ENCODE measurements at regions not wholly inside any gene's neighbourhood (a gene's known extent, or its start where the extent isn't known, plus 50 kb on each side); places are given as distances from the start of the nearest gene placed in this dataset.
"Not testable (repeated sequence)": the region's sequence is repeated elsewhere in the genome, so short reads cannot be mapped to it uniquely, and the experiment has no call there.

DNA sequence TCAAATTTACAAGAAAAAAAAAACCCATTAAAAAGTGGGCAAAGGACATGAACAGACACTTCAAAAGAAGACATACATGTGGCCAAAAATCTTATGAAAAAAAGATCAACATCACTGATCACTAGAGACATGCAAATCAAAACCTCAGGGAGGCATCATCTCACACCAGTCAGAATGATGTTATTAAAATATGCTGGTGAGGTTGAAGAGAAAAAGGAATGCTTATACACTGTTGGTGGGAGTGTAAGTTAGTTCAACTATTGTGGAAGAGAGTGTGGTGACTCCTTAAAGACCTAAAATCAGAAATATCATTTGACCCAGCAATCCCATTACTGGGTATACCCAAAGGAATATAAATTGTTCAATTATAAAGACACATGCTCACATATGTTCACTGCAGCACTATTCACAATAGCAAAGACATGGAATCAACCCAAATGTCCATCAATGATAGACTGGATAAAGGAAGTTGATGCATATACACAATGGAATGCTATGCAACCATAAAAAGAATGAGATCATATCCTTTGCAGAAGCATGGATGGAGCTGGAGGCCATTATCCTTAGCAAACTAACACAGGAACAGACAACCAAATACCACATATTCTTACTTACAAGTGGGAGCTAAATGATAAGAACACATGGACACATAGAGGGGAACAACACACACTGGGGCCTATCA is 100.3 kb upstream of the GALNT15 start:
- DNase-seq (ENCODE audit: low read depth, low spot score) = not testable (repeated sequence)

DNA sequence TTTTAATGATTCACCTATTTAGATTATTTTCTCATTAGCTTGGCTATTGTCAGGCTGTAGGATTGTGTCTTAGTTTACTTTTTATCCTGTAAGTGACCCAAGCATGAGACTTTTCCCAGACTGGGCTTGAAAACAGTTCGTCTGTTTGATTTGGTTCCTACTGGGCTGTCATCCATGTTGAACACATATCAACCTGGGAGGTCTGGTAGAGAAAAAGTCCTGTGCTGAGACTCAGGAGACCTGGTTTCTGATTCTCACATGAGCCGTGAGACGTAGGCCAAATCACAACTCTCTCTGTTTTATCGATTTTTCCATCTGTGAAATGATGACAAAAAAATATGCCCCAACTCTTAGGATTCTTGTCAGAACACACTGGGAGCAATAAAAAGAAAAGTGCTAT is 98.8 kb upstream of the GALNT15 start:
- no peak for DNase-seq (ENCODE audit: low read depth, low spot score)

DNA sequence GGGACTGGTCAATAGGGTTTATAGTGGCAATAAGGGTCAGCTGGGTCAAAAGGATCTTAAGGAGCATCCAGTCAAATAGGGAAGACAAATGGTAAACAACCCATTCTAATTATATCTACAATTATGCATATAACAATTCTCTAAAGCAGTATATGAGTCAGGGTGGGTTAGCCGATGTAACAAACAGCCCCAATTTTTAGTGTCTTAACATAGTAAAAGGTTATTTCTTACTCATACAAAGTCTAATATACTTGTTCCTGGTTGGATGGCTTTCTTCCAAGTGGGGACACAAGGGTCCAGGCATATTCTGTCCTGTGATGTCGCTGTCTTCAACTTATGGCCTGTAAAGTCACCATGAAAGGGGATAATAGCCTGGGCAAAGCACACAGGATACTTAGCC is 97.9 kb upstream of the GALNT15 start:
- DNase-seq (ENCODE audit: low read depth, low spot score) = no peak

DNA sequence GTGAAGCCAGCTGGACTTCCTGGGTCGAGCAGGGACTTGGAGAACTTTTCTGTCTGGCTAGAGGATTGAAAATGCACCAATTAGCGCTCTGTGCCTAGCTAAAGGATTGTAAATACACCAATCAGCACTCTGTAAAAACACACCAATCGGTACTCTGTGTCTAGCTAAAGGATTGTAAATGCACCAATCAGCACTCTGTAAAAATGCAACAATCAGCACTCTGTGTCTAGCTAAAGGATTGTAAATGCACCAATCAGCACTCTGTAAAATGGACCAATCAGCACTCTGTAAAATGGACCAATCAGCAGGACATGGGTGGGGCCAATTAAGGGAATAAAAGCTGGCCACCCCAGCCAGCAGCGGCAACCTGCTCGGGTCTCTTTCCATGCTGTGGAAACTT is 97.3 kb upstream of the GALNT15 start:
- not testable (repeated sequence) for DNase-seq (ENCODE audit: low read depth, low spot score)

DNA sequence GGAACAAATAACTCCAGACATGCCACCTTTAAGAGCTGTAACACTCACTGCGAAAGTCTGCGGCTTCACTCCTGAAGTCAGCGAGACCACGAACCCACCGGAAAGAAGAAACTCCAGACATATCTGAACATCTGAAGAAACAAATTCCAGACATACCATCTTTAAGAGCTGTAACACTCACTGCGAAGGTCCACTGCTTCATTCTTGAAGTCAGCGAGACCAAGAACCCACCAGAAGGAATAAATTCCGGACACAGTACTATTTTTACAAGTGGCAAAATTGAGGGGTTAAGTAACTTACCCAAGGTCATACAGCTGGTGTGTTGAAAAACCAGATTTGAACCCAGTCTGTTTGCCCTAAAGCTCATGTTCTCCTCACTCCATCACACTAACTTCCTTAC is 96.8 kb upstream of the GALNT15 start:
- DNase-seq (ENCODE audit: low read depth, low spot score) = not testable (repeated sequence)

DNA sequence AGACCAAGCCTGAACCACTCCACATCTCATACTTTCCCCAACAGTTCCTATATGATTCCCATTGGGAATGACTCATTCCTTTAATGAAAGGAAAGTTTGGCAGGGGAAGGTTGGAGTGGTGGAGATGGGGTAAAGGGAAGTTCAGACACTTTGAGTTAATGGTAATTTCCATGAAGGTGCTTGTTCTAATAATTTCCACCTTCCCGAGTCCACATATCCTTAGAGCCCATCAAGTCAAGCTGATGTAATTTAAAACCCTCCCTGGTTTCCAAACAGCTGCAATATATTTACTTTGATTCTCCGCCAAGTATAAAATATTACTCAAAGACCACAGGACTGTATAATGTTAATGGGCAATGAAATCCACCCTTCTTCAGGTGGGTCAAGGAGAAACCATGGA is 95.0 kb upstream of the GALNT15 start:
- no peak for DNase-seq (ENCODE audit: low read depth, low spot score)

DNA sequence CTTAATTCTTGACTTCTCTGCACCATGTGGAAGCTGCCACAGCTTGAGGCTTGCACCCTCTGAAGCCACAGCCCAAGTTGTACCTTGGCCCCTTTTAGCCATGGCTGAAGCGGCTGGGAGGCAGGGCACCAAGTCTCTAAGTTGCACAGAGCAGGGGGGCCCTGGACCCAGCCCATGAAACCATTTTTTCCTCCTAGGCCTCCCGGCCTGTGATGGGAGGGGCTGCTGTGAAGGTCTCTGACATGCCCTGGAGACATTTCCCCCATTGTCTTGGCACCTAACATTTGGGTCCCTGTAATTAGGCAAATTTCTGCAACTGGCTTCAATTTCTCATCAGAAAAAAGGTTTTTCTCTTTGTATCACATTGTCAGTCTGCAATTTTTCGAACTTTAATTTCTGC is 92.8 kb upstream of the GALNT15 start:
- DNase-seq (ENCODE audit: low read depth, low spot score) = no peak

DNA sequence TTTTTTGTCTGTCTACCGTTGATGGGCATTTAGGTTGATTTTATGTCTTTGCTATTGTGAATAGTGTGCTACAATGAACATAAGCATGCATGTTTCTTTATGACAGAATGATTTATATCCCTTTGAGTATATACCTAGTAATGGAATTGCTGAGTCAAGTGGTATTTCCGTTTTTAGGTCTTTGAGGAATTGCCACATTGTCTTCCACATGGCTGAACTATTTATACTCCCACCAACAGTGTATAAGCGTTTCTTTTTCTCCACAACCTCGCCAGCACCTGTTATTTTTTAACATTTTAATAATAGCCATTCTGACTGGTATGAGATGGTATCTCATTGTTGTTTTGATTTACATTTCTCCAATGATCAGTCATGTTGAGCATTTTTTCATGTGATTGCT is 89.6 kb upstream of the GALNT15 start:
- DNase-seq (ENCODE audit: low read depth, low spot score) = no peak

DNA sequence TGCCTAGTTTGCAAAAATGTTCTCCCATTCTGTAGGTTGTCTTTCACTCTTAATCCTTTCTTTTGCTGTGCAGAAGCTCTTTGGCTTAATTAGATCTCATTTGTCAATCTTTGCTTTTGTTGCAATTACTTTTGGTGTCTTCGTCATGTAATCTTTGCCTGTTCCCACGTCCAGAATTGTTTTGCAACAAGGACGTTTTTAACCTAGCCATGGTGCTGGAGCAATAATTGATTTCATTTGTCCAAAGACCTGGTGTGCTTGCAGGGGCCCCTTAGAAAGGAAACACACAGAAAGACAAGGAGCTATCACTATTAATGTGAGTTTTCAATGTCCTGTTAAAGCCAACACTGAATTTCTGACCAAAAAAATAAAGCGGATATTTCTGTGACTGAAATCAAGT is 89.1 kb upstream of the GALNT15 start:
- no peak for DNase-seq (ENCODE audit: low read depth, low spot score)

DNA sequence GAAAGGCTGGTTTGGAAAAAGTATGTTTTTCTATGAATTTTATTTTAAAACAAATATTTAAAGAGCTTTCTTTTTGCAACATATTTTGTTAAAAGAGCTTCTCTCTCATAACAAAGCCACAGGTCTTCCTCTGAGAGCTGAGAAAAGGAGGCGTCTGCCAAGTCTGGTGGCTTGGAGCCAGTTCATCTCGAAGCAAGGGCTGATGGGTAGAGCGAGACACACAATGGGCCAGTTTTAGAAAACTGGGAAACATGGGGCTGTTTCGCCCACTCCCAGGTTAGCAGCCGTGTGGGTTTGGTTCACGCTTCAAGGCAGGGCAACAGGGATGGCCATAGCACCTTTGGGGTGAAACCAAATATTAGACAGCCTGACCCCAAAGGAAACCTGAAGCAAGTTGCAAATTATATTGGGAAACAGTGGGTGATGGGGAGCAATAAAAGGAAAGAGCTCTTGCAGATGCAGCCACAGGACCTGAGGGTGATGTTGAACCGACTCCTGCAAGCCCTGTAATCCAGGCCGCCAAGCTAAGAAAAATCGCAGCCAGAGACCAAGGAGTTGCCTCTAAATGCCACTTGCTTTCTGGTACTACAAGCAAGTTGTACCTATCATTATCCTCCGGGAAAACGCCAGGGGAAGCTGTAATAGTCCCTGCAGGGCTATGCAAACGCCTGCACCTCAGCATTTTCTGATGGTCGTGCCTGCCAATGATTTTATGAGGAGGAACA is 88.4 kb upstream of the GALNT15 start:
- DNase-seq (ENCODE audit: low read depth, low spot score) = no peak

DNA sequence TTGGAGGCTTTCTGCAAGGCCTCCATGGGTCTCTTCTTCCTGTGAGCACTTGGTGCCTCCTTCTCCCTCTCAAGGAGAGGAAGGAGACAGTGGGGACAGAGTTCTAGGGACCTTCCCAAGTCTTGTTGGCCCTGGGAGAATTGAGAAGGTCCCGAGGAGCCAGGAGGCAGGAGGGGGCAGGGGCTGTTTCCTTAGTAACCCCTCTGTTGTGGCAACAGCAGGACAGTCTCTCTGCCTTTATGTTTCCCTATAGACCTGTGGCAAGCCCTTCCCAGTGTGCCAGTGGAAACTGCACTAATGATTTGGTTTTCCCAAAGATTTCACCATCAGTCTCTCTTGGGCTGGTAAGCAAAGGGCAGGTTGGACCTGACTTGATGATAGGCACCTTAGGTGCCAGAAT is 87.8 kb upstream of the GALNT15 start:
- no peak for DNase-seq (ENCODE audit: low read depth, low spot score)

DNA sequence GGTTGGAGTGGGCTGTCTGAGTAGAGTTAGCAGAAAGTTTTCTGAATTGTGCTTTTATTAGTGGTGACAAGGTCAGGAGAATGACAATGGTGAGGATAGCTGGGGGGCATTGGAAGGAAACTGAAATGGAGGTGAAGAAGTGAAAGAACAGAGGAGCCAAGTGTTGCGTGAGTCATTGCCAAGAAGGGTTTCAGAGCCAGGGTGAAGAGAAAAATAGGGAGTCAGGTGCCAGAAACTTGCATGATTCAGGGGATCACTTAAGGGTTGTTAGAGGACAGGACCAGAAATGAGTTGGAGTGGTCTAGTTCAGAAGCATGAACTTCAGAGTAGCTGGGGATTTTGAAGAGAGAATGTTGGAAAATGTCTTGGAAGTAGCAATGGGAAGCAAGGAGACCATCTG is 86.0 kb upstream of the GALNT15 start:
- DNase-seq (ENCODE audit: low read depth, low spot score) = no peak

DNA sequence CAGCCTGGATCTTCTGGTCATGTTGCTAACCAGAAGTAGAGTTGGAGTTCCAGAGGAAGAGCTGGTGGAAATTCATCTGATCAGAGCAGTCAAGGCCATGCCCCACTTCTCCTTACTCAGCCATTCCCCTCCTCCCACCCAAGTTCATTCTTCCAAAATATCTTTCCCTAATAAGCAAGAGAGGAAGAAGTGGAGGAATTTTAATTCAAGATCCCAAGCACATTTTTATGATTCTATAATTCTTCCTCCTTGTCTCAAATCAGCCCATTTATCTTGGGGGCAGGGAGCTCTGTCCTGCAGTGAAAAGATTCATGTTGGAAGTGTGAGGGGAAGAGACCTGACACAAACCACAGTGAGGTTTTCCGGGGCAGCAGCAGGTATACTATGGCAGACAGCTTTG is 85.0 kb upstream of the GALNT15 start:
- no peak for DNase-seq (ENCODE audit: low read depth, low spot score)

DNA sequence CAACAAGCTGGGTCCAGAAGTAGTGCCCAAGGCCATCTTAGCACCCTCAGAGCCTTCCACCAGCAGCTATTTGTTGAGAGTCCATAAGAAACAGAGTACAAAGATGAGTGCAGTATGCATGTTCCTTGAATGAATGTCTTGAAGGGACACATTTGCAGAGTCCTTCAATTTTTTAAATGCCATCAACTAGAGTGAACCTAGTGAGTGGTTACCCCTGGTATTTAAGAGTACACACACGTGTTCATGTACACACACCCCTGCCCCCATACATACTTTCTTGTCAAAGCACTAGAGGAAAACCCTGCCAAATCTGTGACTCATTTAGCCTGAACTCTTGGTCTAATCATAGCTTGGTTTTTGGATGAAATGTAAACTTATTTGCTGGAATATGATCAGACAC is 84.5 kb upstream of the GALNT15 start:
- no peak for DNase-seq (ENCODE audit: low read depth, low spot score)

DNA sequence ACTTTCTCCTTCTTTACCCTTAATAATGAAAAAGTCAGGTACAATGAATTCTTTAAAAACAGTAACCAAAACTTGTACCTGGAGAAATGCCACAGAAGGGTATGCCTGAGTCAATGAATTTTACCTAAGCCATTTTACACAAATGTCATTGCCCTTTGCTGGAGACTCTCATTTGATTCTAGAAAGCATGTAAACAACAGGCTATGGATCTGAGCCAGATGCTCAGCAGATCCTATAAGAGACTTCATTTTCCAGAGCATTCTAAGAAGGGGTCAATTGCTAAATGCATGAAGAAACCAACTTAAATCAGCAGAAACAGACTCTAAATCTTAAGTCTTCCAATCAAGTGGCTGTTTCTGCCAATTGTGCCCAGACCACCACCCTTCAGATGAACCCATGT is 83.8 kb upstream of the GALNT15 start:
- no peak for DNase-seq (ENCODE audit: low read depth, low spot score)

DNA sequence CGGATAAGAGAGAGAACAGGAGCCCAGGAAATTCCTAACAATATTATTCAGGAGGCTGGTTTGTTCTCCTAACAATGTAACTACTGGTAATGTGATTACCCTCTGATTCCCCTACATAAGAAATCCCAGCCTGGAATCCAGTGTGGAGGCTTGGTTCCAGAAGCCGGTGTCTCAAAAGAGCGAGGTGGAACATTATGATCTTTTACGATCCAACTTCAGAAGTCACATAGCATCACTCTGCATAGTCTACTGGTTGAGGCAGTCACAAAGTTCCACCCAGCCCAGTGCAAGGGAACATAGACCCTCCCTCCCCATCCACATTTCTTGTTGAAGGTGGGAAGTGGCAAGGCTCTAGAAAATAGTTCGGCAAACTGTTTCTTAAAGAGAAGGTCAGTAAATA is 81.6 kb upstream of the GALNT15 start:
- DNase-seq (ENCODE audit: low read depth, low spot score) = no peak

DNA sequence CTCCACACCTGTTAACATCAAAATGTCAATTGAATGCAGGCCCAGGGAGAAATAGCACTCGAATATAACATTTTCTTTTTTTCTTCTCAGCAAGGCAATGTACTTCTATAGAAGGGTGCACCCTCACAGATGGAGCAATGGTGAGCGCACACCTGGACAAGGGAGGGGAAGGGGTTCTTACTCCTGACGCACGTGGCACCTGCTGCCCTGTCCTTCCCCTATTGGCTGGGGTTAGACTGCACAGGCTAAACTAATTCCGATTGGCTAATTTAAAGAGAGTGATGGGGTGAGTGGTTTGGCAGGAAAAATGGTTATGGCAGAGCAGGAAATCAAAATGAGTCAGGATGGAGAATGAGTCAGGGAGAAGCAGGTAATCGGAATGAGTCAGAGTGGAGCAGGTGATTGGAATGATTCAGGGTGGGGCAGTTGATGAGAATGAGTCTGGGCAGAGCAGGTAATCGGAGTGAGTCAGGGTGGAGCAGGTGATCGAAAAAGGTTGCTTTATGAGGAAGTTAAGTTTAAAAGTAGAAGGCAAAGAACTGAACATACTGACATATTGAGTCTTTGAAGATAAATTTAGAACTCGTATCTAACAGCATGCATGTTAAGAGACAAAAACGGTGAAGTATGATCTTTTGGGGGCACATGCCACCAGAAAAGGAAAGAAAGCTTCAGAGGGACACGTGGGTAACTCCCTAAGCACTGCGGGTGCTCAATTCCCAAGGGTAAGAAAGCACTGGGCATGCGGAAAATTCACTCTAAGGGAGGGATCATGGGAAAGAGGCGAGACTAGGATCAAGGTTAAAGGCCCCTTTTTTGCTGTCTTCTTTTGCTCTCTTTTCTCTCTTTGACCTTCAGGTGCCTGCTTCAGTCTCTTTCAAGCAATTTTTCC is 72.9 kb upstream of the GALNT15 start:
- no peak for DNase-seq (ENCODE audit: low read depth, low spot score)

DNA sequence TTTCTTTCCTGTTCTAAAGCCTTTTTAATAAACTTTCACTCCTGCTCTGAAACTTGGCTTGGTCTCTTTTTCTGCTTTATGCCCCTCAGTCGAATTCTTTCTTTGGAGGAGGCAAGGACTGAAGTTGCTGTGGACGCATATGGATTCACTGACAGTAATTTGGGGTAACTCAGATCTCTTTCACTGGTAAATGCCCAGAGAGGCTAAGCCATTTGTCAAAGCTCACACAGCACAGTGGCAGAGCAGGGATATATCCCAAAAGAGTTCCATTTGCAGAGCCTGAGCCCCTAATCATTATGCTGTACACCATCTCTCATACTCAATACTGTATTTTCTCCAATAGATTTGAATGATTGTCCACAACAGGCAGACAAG is 72.3 kb upstream of the GALNT15 start:
- no peak for DNase-seq (ENCODE audit: low read depth, low spot score)

DNA sequence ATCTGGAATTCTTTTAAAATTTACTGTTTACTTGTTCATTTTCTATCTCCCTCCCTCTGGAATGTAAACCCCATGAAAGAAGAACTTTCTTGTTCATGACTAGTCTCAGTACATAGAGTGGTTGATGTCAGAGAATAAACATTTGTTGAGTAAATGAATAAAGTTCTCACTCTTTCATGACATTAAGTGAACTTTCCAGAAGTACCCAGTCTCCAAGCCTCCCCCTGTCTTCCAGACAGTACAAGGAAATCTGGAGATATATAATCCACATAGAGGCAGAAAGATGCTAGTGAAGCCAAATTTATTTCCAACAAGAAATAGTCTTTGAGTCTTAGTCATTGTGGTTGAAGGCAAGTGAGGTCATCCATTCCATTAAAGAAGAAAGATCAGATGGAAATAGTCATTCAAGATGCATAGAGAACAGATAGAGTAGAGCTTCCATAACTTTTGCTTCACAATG is 71.5 kb upstream of the GALNT15 start:
- DNase-seq (ENCODE audit: low read depth, low spot score) = no peak

DNA sequence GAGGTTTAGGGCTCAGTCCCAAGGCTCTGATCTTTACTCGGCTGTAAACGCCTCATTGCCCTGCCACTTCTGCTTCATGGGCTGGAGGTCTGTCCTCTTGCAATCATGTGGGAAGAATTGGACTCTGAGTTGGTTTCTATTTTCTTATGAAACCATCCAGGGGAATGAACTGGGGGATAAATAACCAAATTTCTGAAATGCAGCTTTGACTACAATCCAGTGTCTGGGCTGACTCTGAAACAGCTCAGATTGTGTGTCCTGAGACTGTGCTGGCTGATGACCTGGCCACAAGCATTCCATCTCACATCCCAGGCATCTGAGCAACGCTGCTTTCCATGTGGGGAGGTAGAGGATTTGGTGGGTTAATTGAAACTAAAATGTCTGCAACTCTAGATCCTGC is 71.0 kb upstream of the GALNT15 start:
- DNase-seq (ENCODE audit: low read depth, low spot score) = no peak

DNA sequence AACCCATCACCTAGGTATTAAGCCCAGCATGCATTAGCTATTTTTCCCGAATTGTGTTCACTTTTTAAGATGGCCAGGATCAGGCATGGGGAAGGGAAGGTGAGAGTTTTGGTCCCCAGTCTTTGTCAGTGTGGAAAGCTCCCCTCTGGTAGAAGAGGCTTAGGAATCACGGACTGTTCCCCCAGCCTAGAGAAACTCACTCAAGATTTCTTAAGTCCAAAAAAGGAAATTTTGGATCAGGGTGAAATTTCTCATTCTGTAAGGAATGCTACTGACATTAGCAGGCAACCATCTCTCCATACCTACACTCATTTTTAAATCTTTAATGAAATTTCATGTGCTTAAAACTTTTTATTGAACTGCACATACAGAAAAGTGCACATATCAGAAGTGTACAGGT is 70.3 kb upstream of the GALNT15 start:
- DNase-seq (ENCODE audit: low read depth, low spot score) = no peak

DNA sequence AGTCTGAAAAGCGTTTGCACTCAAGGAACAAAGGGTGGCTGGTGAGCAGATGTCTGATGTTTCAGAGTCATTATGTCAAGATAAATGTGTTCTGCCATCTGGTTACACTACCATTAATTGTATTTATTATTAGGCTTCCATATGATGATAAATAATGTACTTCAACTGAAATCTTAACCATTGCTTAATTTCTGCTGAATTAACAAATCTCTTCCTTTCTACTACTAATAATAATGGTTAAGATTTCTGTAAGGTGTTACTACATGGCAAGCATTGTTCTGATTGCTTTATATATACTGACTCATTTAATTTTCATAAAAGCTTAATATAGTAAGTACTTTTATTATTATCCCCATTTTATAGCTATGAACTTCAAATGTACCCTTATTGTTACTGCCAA is 68.4 kb upstream of the GALNT15 start:
- no peak for DNase-seq (ENCODE audit: low read depth, low spot score)

DNA sequence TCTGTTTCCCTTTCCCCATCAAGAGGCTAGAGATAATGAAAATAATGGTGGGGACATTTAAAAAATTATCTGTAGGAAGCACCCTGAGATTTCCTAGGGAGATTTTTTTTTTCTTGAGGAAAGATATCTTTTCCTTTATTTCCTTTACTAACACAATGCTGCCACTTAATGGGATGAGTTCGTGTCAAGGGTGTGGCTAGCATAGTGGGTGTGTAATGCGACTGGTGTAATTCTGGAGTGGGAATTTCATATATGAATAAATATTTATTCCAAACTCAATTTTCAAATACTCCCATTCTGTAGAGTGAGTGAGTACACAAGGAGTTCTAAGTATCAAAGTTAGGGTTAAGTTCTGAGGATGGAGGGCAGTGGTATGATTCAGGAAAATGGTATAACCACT is 66.1 kb upstream of the GALNT15 start:
- no peak for DNase-seq (ENCODE audit: low read depth, low spot score)
